ENCODE measurements at regions not wholly inside any gene's neighbourhood (a gene's known extent, or its start where the extent isn't known, plus 50 kb on each side); places are given as distances from the start of the nearest gene placed in this dataset.

DNA sequence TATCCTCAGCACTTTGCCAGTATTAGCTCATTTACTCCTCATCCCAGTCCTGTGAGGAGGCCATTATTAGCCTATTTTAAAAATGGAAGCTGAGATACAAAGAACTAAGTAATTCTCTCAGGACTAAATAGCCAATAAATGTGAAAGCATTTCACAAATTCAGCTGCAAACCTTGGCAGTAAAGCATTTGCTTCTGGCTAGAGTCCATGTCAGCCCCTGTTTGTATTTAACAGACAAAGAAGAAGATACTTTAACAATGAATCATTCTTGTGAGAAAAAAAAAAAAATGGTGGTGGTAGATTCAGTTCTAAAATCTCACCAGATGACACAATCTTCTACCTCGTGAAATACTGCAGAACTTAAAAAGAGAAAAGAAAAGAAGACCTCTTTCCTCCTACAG, 85.0 kb upstream of the CNTN6 start:
- in situ Hi-C loops (cut with MboI; ENCODE audit: low pct_unique_long_range_greater_than_20kb, low sequenced_read_pairs, unreplicated experiment), result no loop called here
- no peak for DNase-seq (ENCODE audit: low spot score)
- TF ChIP-seq, protein P1, sequence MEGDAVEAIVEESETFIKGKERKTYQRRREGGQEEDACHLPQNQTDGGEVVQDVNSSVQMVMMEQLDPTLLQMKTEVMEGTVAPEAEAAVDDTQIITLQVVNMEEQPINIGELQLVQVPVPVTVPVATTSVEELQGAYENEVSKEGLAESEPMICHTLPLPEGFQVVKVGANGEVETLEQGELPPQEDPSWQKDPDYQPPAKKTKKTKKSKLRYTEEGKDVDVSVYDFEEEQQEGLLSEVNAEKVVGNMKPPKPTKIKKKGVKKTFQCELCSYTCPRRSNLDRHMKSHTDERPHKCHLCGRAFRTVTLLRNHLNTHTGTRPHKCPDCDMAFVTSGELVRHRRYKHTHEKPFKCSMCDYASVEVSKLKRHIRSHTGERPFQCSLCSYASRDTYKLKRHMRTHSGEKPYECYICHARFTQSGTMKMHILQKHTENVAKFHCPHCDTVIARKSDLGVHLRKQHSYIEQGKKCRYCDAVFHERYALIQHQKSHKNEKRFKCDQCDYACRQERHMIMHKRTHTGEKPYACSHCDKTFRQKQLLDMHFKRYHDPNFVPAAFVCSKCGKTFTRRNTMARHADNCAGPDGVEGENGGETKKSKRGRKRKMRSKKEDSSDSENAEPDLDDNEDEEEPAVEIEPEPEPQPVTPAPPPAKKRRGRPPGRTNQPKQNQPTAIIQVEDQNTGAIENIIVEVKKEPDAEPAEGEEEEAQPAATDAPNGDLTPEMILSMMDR (IDR thresholded peaks at IDR 0.05; ENCODE audit: extremely low read depth, insufficient read depth, missing control alignments), result no peak

DNA sequence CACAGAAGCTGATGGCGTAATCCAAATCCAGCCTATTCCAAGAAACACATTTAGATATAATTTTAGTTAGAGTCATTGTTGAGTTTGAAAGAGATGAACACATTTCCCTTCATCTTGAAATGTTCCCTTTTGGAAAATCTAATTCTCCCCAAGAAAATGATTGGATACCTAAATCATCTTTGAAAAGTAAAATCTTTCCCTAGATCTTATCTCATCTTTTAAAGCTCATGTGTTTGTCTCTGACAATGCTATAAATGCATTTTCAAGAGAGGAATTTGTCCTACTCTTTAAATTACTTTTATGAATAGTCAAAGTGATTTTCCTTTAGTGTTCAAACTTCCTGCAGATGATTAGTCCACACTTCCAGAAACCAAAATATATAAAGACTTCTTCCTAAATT, 82.6 kb upstream of the CNTN6 start:
- DNase-seq (ENCODE audit: low spot score), result no peak
- in situ Hi-C loops (cut with MboI; ENCODE audit: low pct_unique_long_range_greater_than_20kb, low sequenced_read_pairs, unreplicated experiment), result no loop called here
- TF ChIP-seq, protein P1 (IDR thresholded peaks at IDR 0.05; ENCODE audit: extremely low read depth, insufficient read depth, missing control alignments), result no peak

DNA sequence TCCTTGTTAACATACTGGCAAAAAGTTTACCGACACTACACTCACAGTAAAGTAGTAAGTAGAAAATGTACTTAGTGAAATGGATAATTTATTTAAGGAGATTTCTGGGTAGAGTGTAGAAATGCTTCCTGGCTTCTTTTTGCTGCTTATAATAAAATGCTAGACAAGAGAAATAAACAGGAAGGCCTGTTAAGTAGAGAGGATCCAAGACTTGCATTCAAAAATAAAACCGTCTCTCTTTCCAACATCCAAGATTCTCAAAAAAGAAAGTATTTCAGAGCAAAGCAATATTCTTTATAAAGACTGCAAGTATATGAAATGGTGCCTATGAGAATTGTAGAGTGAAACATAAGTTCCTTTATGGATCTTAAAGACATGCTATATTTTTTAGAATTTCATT, 77.0 kb upstream of the CNTN6 start:
- DNase-seq (ENCODE audit: low spot score), result no peak
- TF ChIP-seq, protein P1 (IDR thresholded peaks at IDR 0.05; ENCODE audit: extremely low read depth, insufficient read depth, missing control alignments), result no peak
- in situ Hi-C loops (cut with MboI; ENCODE audit: low pct_unique_long_range_greater_than_20kb, low sequenced_read_pairs, unreplicated experiment), result no loop called here

DNA sequence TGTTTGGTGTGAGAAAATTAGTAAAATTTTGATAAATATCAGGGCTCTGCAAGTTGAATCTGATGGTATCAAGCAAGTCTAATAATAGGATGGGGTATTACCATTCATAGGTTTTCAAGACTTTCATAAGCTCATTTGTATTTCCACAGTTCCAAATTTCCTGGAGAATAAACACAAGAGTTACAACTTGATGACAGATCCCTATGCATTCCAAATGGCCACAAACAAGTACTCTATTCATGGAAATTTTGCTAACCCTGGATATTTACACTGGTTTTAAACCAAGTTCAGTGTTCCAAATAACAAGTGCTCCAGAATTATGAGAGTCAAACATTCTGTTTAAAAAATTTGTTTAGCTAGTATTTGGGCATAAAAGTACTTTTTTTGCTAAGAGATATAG, 75.0 kb upstream of the CNTN6 start:
- no peak for DNase-seq (ENCODE audit: low spot score)
- TF ChIP-seq, protein P1 (IDR thresholded peaks at IDR 0.05; ENCODE audit: extremely low read depth, insufficient read depth, missing control alignments), result no peak
- in situ Hi-C loops (cut with MboI; ENCODE audit: low pct_unique_long_range_greater_than_20kb, low sequenced_read_pairs, unreplicated experiment), result no loop called here

DNA sequence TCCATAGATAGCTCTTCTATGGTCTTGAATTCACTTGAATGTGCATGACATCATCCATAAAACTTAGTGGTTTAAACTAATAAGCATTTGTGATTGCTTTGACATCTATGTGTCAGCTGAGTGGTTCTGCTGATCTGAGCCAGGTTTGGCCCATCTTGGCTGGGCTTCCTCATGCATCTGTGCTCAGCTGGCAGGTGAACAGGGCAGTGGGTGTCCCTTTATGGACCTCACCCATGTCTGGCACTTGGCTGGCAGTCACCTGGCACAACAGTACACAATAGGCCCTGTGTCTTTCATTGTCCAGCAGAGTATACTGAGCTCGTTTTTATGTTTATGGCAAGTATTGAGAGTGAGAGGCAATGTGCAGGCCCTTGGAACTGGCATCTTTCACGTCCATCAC, 73.7 kb upstream of the CNTN6 start:
- in situ Hi-C loops (cut with MboI; ENCODE audit: low pct_unique_long_range_greater_than_20kb, low sequenced_read_pairs, unreplicated experiment), result no loop called here
- TF ChIP-seq, protein P1 (IDR thresholded peaks at IDR 0.05; ENCODE audit: extremely low read depth, insufficient read depth, missing control alignments), result no peak
- DNase-seq (ENCODE audit: low spot score), result no peak

DNA sequence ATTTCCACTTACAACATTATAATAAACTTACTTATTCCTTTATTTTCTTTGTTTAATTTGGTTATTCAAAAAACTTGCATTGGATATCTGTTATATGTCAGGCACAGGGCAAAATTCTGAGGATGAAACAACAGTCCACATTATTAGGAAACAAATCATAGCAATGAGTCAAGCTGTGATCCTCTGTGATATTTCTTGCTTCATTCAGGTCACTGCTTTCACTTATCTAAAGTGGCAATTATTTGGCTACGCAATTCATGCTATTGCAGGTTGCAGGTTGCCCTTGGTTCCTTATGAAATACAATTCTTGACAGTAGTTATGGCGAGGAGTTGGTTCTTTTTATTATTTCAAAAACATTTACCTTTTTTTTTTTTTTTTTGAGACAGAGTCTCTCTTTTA, 66.4 kb upstream of the CNTN6 start:
- no peak for DNase-seq (ENCODE audit: low spot score)
- TF ChIP-seq, protein P1 (IDR thresholded peaks at IDR 0.05; ENCODE audit: extremely low read depth, insufficient read depth, missing control alignments), result no peak
- in situ Hi-C loops (cut with MboI; ENCODE audit: low pct_unique_long_range_greater_than_20kb, low sequenced_read_pairs, unreplicated experiment), result no loop called here

Measured in GM13977 (cell line).